GM12892 (cell line): ENCODE measurements at regions not wholly inside any gene's neighbourhood (a gene's known extent, or its start where the extent isn't known, plus 50 kb on each side); places are given as distances from the start of the nearest gene placed in this dataset.

Experiments
- POLR2A ChIP-seq: IDR thresholded peaks from 2 replicates; pipeline ENCODE4 v1.6.1; 2011; ENCODE audit warnings: low read depth, low read length, control low read depth
- POLR2AphosphoS5 ChIP-seq: IDR thresholded peaks from 2 replicates; pipeline ENCODE4 v1.6.1; 2011; ENCODE audit warnings: low read depth, low read length, control low read depth
- TAF1 ChIP-seq: IDR thresholded peaks from 2 replicates; pipeline ENCODE4 v1.6.1; 2011; ENCODE audit warnings: low read depth, mild to moderate bottlenecking, control low read depth, low read length, borderline replicate concordance

GRCh38 chr6:50929323-50929722 lies 110.7 kb downstream of the TFAP2B start:
- TF ChIP-seq POLR2A = no peak
- TF ChIP-seq POLR2AphosphoS5 = no peak
- TF ChIP-seq TAF1 = no peak
